B cell (primary cell): ENCODE measurements at regions not wholly inside any gene's neighbourhood (a gene's known extent, or its start where the extent isn't known, plus 50 kb on each side); places are given as distances from the start of the nearest gene placed in this dataset.

Source experiments
- ATAC-seq: fragments of 200-7000 bp; cut with Tn5 transposase; one replicate; pipeline ENCODE4 v1.10.0; 2021; ENCODE audit warnings: low read depth, mild to moderate bottlenecking, moderate number of reproducible peaks, moderate library complexity
- CTCF ChIA-PET: fragments of 350-600 bp; sonication (Branson Sonifier 250); formaldehyde crosslinking; loops from one replicate; lab custom pipeline; 2021; ENCODE audit warnings: antibody characterized with exemption, inconsistent platforms; lab: Charles Lee
- POLR2A ChIA-PET: fragments of 350-600 bp; sonication (Branson Sonifier 250); formaldehyde crosslinking; loops from one replicate; lab custom pipeline; 2021; ENCODE audit warnings: antibody characterized with exemption; lab: Charles Lee
- DNase-seq: peaks from one replicate; pipeline ENCODE4 v3.0.0; 2013
- H2AFZ ChIP-seq: 2 replicates; pipeline ENCODE4 v1.6.1; 2012; ENCODE audit warnings: mild to moderate bottlenecking, low read depth, low read length; ENCODE audit not compliant: insufficient read depth, poor library complexity, severe bottlenecking
- H3K27ac ChIP-seq, 2 donors: 1 replicate in 1 of 2; 2 replicates in 1 of 2; pipeline ENCODE4 v1.5.1; 2012 to 2013; ENCODE audit warnings: low read length in 2 of 2, mild to moderate bottlenecking in 2 of 2, moderate library complexity in 1 of 2
- H3K27me3 ChIP-seq, 4 experiments: fragments of 200-600 bp in 1 of 4; sonication (generic) in 1 of 4; replicated peaks in 1 of 4; 1 replicate in 2 of 4; 2 replicates in 2 of 4; pipeline versions ENCODE4 v1.6.1 to v1.7.0; 2013 to 2016; ENCODE audit warnings: low read length in 3 of 4, mild to moderate bottlenecking in 2 of 4, mixed read lengths in 1 of 4, moderate library complexity in 1 of 4; ENCODE audit not compliant: insufficient read depth in 4 of 4, control insufficient read depth in 3 of 4; ENCODE audit errors: control extremely low read depth in 1 of 4
- H3K36me3 ChIP-seq, 2 experiments: replicated peaks in 1 of 2; 1 replicate in 1 of 2; 2 replicates in 1 of 2; pipeline versions ENCODE4 v1.6.1 to v1.7.1; 2013; ENCODE audit warnings: low read length in 1 of 2; ENCODE audit not compliant: insufficient read depth in 2 of 2, control insufficient read depth in 1 of 2; ENCODE audit errors: control extremely low read depth in 1 of 2, extremely low read depth in 1 of 2
- H3K4me1 ChIP-seq, 2 donors: fragments of 200-600 bp in 1 of 2; sonication (generic) in 1 of 2; 1 replicate in 1 of 2; 2 replicates in 1 of 2; pipeline versions ENCODE4 v1.5.1 to v1.6.1; 2013 to 2017; ENCODE audit warnings: low read length in 2 of 2; ENCODE audit not compliant: control insufficient read depth in 2 of 2, insufficient read depth in 2 of 2
- H3K4me2 ChIP-seq: replicated peaks from 2 replicates; pipeline ENCODE3; 2012; ENCODE audit warnings: mild to moderate bottlenecking, low read depth, low read length; ENCODE audit not compliant: poor library complexity, severe bottlenecking
- H3K4me3 ChIP-seq, 5 experiments: fragments of 200-600 bp in 1 of 5; sonication (generic) in 1 of 5; 1 replicate in 3 of 5; 2 replicates in 2 of 5; pipeline versions ENCODE4 v1.5.1 to v1.7.0; 2011 to 2016; ENCODE audit warnings: low read length in 4 of 5, mild to moderate bottlenecking in 4 of 5, low read depth in 2 of 5, control low read depth in 1 of 5, moderate library complexity in 1 of 5; ENCODE audit not compliant: insufficient read depth in 1 of 5; ENCODE audit errors: control extremely low read depth in 1 of 5, extremely low read depth in 1 of 5
- H3K79me2 ChIP-seq: fragments of 200-600 bp; sonication (generic); one replicate; pipeline ENCODE4 v1.6.0; 2016; ENCODE audit warnings: low read length; ENCODE audit not compliant: control insufficient read depth, insufficient read depth
- H3K9ac ChIP-seq: fragments of 200-600 bp; sonication (generic); 2 replicates; pipeline ENCODE4 v1.6.1; 2017; ENCODE audit warnings: mild to moderate bottlenecking, low read length, moderate library complexity
- H3K9me3 ChIP-seq, 3 donors: one replicate each; pipeline versions ENCODE4 v1.6.1 to v1.7.1; 2013; ENCODE audit warnings: low read length in 2 of 3; ENCODE audit not compliant: control insufficient read depth in 2 of 3, insufficient read depth in 1 of 3; ENCODE audit errors: control extremely low read depth in 1 of 3
- H4K20me1 ChIP-seq: 2 replicates; pipeline ENCODE4 v1.6.0; 2012; ENCODE audit warnings: mild to moderate bottlenecking, low read length; ENCODE audit not compliant: insufficient read depth, control insufficient read depth, poor library complexity, severe bottlenecking
- H3K27ac Mint-ChIP-seq: one replicate; pipeline ENCODE4 v1.8.0; 2021; ENCODE audit warnings: mixed read lengths
- H3K27me3 Mint-ChIP-seq: one replicate; pipeline ENCODE4 v1.8.0; 2021; ENCODE audit warnings: mixed read lengths
- H3K4me1 Mint-ChIP-seq: one replicate; pipeline ENCODE4 v1.8.0; 2021; ENCODE audit warnings: mixed read lengths
- H3K4me3 Mint-ChIP-seq: one replicate; pipeline ENCODE4 v1.8.0; 2021; ENCODE audit warnings: mixed read lengths
- H3K9me3 Mint-ChIP-seq: one replicate; pipeline ENCODE4 v1.8.0; 2022; ENCODE audit warnings: mixed read lengths; ENCODE audit not compliant: insufficient read depth
- CTCF ChIP-seq: fragments of 200-600 bp; IDR thresholded peaks from one replicate; pipeline ENCODE4 v1.8.0; 2022; ENCODE audit warnings: antibody characterized with exemption, mild to moderate bottlenecking
- EZH2 ChIP-seq: IDR thresholded peaks from 2 replicates; pipeline ENCODE4 v1.6.1; 2012; ENCODE audit warnings: borderline replicate concordance, low read depth, mild to moderate bottlenecking, moderate library complexity, low read length; ENCODE audit not compliant: insufficient read depth, poor library complexity, severe bottlenecking
- WGBS: methylation state at CpG from one replicate; pipeline ENCODE4 v1.1.5; 2013; ENCODE audit warnings: missing lambda C conversion rate; ENCODE audit not compliant: insufficient coverage; 5-methylcytosine and 5-hydroxymethylcytosine counted together
- intact Hi-C: fragments of 100-400 bp; cut with micrococcal nuclease; formaldehyde crosslinking; loops from one replicate; pipeline ENCODE4 v1.10.0; 2022

GRCh38 chr9:38301376-38302106 lies 91.0 kb upstream of the ALDH1B1 start:
- TF ChIP-seq CTCF (no peak), EZH2 (no peak)
- H3K4me3 Mint-ChIP-seq, result no peak overlapping the region
- Histone ChIP-seq H3K27ac (no peak overlapping the region), H3K27me3 (peaks cover 0 to 3% (median 0%) of the 10 kb centered on the region in 4 experiments), H4K20me1 (no peaks in the 10 kb centered on the region), H2AFZ (no peak overlapping the region), H3K9ac (no peak overlapping the region), H3K9me3 (no peaks in the 10 kb centered on the region), H3K4me2 (no peak overlapping the region), H3K4me3 (no peak overlapping the region), H3K79me2 (no peaks in the 10 kb centered on the region), H3K4me1 (no peaks in the 10 kb centered on the region), H3K36me3 (no peaks in the 10 kb centered on the region)
- peaks cover 8% of the 10 kb centered on the region for H3K27me3 Mint-ChIP-seq
- ATAC-seq (no peak), DNase-seq (no peak)
- ChIA-PET POLR2A (no interaction called here), CTCF (no interaction called here)
- no peaks in the 10 kb centered on the region for H3K4me1 Mint-ChIP-seq
- intact Hi-C loops, result no loop called here
- 91% methylated on average over 6 of the region's 7 CpGs for WGBS
- no peaks in the 10 kb centered on the region for H3K9me3 Mint-ChIP-seq
- H3K27ac Mint-ChIP-seq, result no peak overlapping the region

GRCh38 chr9:38299856-38300255 lies 92.6 kb upstream of the ALDH1B1 start:
- H3K9ac ChIP-seq, result no peak overlapping the region
- Mint-ChIP-seq H3K9me3 (no peaks in the 10 kb centered on the region), H3K4me1 (no peaks in the 10 kb centered on the region), H3K27me3 (peaks cover 13% of the 10 kb centered on the region), H3K27ac (no peak overlapping the region), H3K4me3 (no peak overlapping the region)
- no CpG with 5 or more reads among the region's 3 CpGs for WGBS
- no peak overlapping the region for H3K4me2 ChIP-seq
- ChIA-PET POLR2A (no interaction called here), CTCF (interaction anchor here (0.6 kb wide), 1 partner anchor 338 kb away, joined by 3 read pairs; no protein-coding TSS in a partner anchor)
- no peaks in the 10 kb centered on the region for H3K36me3 ChIP-seq
- H3K9me3 ChIP-seq, result no peaks in the 10 kb centered on the region
- no peak for TF ChIP-seq EZH2
- no peak for TF ChIP-seq CTCF
- DNase-seq (no peak), ATAC-seq (no peak)
- H3K27me3 ChIP-seq, result peaks cover 0 to 3% (median 0%) of the 10 kb centered on the region in 4 experiments
- H3K4me1 ChIP-seq, result no peaks in the 10 kb centered on the region
- H4K20me1 ChIP-seq, result no peaks in the 10 kb centered on the region
- H2AFZ ChIP-seq, result no peak overlapping the region
- H3K4me3 ChIP-seq, result no peak overlapping the region
- no peak overlapping the region for H3K27ac ChIP-seq
- intact Hi-C loops, result no loop called here
- H3K79me2 ChIP-seq, result no peaks in the 10 kb centered on the region
